Thoracic aorta (tissue), 2 donors: ENCODE measurements at regions not wholly inside any gene's neighbourhood (a gene's known extent, or its start where the extent isn't known, plus 50 kb on each side); places are given as distances from the start of the nearest gene placed in this dataset.

Experiments
- ATAC-seq: fragments of 150-250 bp; one replicate; pipeline ENCODE4 v1.8.0; 2017; ENCODE audit warnings: low read depth; ENCODE audit not compliant: insufficient number of reproducible peaks, low FRiP score
- DNase-seq: peaks from one replicate; pipeline ENCODE4 v3.0.0-alpha.2; 2020; ENCODE audit warnings: low spot score
- H3K27ac ChIP-seq, 2 donors: fragments of 200-600 bp; sonication (generic); 1 replicate in 1 of 2; 2 replicates in 1 of 2; pipeline ENCODE4 v1.5.1; 2016; ENCODE audit warnings: mild to moderate bottlenecking in 2 of 2, moderate library complexity in 2 of 2
- H3K27me3 ChIP-seq: fragments of 200-600 bp; sonication (generic); replicated peaks from 2 replicates; pipeline ENCODE4 v1.6.0; 2016; ENCODE audit warnings: mild to moderate bottlenecking; ENCODE audit not compliant: insufficient read depth
- H3K36me3 ChIP-seq: fragments of 200-600 bp; sonication (generic); one replicate; pipeline ENCODE4 v1.5.1; 2016
- H3K4me1 ChIP-seq, 2 donors: fragments of 200-600 bp; sonication (generic); 1 replicate in 1 of 2; 2 replicates in 1 of 2; pipeline versions ENCODE4 v1.5.1 to v1.6.0; 2016; ENCODE audit warnings: low read depth in 2 of 2, mild to moderate bottlenecking in 1 of 2; ENCODE audit not compliant: control insufficient read depth in 1 of 2
- H3K4me3 ChIP-seq: fragments of 200-600 bp; sonication (generic); 2 replicates; pipeline ENCODE4 v1.5.1; 2016; ENCODE audit warnings: mild to moderate bottlenecking
- H3K9me3 ChIP-seq: fragments of 200-600 bp; sonication (generic); 2 replicates; pipeline ENCODE4 v1.5.1; 2016
- TF ChIP-seq, protein P1 (sequence below): fragments of 200-600 bp; sonication (generic); IDR thresholded peaks from one replicate; pipeline ENCODE4 v1.5.1; 2019; ENCODE audit warnings: antibody characterized with exemption

DNA sequence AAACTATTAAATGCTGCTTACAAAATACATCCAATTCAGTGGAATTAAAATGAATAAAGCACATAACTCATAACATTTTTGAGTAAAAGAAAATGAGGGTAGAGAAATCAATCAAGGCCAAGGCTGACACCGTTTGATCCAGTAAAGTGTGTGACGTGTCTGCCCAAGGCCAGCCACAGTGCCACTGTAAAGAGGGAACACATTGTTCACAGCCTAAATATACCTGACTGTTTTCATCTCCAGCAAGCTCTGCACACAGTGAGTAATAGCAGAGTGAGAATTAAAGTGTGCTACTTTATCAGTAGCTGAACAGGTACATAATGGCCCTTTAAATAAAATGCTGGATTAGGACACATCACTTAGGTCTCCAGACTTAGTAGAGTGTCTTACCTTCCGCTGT, 130.8 kb upstream of the DPP6 start:
- Histone ChIP-seq H3K4me1 (no peaks in the 10 kb centered on the region), H3K4me3 (no peak overlapping the region), H3K27ac (no peak overlapping the region), H3K36me3 (no peaks in the 10 kb centered on the region), H3K9me3 (no peaks in the 10 kb centered on the region), H3K27me3 (no peaks in the 10 kb centered on the region)
- TF ChIP-seq, protein P1, sequence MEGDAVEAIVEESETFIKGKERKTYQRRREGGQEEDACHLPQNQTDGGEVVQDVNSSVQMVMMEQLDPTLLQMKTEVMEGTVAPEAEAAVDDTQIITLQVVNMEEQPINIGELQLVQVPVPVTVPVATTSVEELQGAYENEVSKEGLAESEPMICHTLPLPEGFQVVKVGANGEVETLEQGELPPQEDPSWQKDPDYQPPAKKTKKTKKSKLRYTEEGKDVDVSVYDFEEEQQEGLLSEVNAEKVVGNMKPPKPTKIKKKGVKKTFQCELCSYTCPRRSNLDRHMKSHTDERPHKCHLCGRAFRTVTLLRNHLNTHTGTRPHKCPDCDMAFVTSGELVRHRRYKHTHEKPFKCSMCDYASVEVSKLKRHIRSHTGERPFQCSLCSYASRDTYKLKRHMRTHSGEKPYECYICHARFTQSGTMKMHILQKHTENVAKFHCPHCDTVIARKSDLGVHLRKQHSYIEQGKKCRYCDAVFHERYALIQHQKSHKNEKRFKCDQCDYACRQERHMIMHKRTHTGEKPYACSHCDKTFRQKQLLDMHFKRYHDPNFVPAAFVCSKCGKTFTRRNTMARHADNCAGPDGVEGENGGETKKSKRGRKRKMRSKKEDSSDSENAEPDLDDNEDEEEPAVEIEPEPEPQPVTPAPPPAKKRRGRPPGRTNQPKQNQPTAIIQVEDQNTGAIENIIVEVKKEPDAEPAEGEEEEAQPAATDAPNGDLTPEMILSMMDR: no peak
- DNase-seq: no peak
- ATAC-seq: no peak

DNA sequence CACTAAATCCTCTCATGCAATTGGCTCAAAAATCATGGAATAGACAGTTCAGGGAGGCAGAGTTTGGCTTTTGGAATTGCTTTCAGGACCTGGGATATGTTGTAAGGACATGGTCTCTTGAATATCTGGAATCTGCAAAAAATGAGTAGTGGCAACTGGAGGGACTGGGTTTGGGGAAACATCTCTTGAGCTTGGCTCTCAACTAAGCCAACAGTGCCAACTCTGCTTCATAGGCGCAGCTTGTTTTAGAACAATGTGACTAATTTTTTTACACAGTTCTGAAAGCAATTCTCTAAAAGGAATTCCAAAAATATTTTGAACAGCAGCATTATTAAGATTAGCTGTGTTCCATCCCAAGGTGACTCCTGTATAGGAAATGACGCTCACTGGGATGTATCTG, 121.5 kb upstream of the DPP6 start:
- TF ChIP-seq, protein P1: no peak
- no peak overlapping the region for H3K27ac ChIP-seq
- no peaks in the 10 kb centered on the region for H3K27me3 ChIP-seq
- no peak overlapping the region for H3K4me3 ChIP-seq
- H3K36me3 ChIP-seq: no peaks in the 10 kb centered on the region
- no peaks in the 10 kb centered on the region for H3K4me1 ChIP-seq
- H3K9me3 ChIP-seq: no peaks in the 10 kb centered on the region
- ATAC-seq (no peak), DNase-seq (no peak)

DNA sequence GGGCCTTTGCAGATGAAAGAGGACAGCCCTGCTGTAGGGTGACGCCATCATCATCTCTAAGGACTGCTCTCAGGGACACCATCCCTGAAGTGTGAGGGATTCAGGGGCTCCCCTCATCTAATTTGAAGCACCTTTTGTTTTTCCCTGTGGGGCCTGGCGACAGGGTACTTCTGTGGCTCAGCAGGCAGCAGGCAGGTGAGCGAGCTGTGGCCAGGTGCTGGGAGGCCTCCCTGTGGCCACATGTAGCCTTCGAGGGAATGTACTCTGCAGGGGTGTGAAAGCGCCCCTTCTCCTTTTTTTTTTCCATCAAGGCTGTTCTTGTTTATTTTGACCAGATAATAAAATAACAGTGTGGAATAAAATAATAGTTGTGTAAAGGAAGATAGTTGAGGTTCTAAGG, 118.2 kb upstream of the DPP6 start:
- no peak overlapping the region for H3K4me3 ChIP-seq
- ATAC-seq: no peak
- no peak for DNase-seq
- no peaks in the 10 kb centered on the region for H3K4me1 ChIP-seq
- no peaks in the 10 kb centered on the region for H3K36me3 ChIP-seq
- TF ChIP-seq, protein P1: no peak
- H3K9me3 ChIP-seq: no peaks in the 10 kb centered on the region
- no peaks in the 10 kb centered on the region for H3K27me3 ChIP-seq
- H3K27ac ChIP-seq: no peak overlapping the region

DNA sequence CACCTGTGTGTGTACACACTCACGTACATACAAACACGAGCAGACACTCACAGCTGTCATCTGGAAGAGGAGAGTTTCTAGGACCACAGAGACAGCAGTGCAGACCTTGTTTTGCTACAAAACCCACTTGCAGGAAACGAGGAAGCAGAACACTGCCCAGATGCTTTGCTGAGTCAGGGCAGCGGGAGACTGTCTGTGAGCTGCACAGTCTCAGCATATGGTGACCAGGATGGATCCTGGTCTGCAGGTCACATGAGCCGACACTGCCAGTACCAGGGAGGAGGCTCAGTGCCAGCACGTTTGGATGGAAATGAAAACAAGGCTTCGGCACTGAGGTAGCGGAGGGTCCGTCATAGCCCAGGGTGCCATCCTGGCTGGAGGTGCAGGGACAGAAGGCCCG, 117.6 kb upstream of the DPP6 start:
- TF ChIP-seq, protein P1: no peak
- H3K4me1 ChIP-seq: no peaks in the 10 kb centered on the region
- no peak overlapping the region for H3K4me3 ChIP-seq
- no peaks in the 10 kb centered on the region for H3K9me3 ChIP-seq
- H3K36me3 ChIP-seq: no peaks in the 10 kb centered on the region
- H3K27ac ChIP-seq: no peak overlapping the region
- H3K27me3 ChIP-seq: no peaks in the 10 kb centered on the region
- DNase-seq: no peak
- ATAC-seq: no peak

DNA sequence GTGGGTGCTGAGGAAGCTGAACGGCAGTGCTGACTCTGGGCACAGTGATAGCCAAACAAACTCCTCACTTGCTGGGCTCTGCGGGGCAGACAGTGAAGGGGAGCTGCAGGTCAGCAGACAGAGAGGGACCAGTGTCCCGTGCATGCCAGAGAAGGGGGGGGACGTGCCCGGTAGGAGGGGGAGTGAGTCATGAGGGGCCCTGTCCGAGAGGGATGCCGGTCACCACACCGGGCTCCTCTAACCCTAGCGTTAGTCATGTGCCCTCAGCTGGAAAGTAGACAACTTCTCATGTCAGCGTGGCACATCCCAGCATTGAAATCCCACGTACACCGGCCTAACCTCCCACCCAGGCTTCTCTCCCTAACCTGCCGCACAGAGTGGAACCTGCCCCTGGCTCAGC, 117.1 kb upstream of the DPP6 start:
- Histone ChIP-seq H3K27me3 (no peaks in the 10 kb centered on the region), H3K27ac (no peak overlapping the region), H3K4me3 (no peak overlapping the region), H3K36me3 (no peaks in the 10 kb centered on the region), H3K4me1 (no peaks in the 10 kb centered on the region), H3K9me3 (no peaks in the 10 kb centered on the region)
- TF ChIP-seq, protein P1: no peak
- ATAC-seq (no peak), DNase-seq (no peak)
